ENCODE measurements at regions not wholly inside any gene's neighbourhood (a gene's known extent, or its start where the extent isn't known, plus 50 kb on each side); places are given as distances from the start of the nearest gene placed in this dataset.

DNA sequence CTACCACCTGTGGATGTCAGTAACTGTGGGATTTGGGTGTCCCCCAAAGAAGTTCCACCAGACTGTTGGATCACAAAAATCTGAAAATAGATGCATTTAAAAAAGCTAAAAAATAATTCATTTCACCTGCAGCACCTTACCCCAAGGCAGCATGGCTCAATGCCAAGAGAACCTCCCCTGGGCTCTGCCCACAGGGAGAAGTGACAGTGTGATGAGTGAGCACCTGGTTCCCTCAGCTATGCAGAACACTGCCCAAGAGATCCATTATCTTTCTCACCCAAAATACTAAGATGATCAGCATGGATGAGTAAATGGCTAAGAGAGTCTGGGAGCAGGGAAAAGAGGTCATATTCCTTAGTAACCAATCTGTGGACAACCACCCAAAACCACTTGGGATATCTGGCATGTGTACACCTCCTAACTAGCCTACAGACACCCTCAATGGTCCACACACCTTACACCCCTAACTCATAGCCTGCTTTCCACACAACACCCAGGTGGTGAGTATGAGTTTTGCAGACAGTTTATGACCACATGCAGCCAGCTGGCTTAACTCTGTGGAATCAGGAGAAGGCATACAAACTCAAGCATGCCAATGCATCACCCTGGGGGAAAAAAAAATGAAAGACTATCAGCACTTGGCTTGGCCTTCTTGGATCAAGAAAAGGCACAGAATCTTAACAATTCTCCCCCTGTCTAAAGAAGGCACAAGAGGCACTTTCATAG, 416.5 kb upstream of the SMIM31 start:
- Histone ChIP-seq H4K8ac (ENCODE audit: extremely low read depth, insufficient read depth, low read length) (no peak overlapping the region), H3K27me3 (replicated peaks in 1 of 4; ENCODE audit: control insufficient read depth in 3 of 4, extremely low read depth in 1 of 4, insufficient read depth in 3 of 4, low read length in 3 of 4) (no peaks in the 10 kb centered on the region), H3K9me3 (ENCODE audit: insufficient read depth in 2 of 2, low read depth in 1 of 2, low read length in 1 of 2) (peaks cover 0 to 3% of the 10 kb centered on the region in 2 experiments; a peak in 2 of 4 replicates), H3K56ac (replicated peaks; ENCODE audit: insufficient read length, low read depth, low read length) (no peak overlapping the region), H2BK5ac (ENCODE audit: low read depth, low read length) (no peak overlapping the region), H3K18ac (ENCODE audit: extremely low read depth, low read length) (no peak overlapping the region), H3K4me3 (ENCODE audit: extremely low read depth in 1 of 4, insufficient read depth in 2 of 4, low read depth in 3 of 4, low read length in 4 of 4) (no peak overlapping the region), H2AK5ac (ENCODE audit: low read depth, low read length) (no peak overlapping the region), H3K23me2 (ENCODE audit: low read depth, low read length) (no peaks in the 10 kb centered on the region), H3K4me1 (replicated peaks in 1 of 4; ENCODE audit: control insufficient read depth in 3 of 4, insufficient read depth in 4 of 4, low read length in 3 of 4) (no peaks in the 10 kb centered on the region), H2BK15ac (ENCODE audit: low read length) (no peak overlapping the region), H2BK20ac (ENCODE audit: low read length) (no peak overlapping the region), H3K36me3 (ENCODE audit: control insufficient read depth in 2 of 4, insufficient read depth in 4 of 4, low read length in 3 of 4) (no peaks in the 10 kb centered on the region; a peak in 2 of 8 replicates), H3K4ac (replicated peaks; ENCODE audit: insufficient read length, low read depth, low read length) (no peak overlapping the region), H3K4me2 (ENCODE audit: insufficient read depth in 1 of 2, low read depth in 2 of 2, low read length in 2 of 2) (no peak overlapping the region), H3K79me2 (ENCODE audit: control insufficient read depth in 1 of 2, insufficient read depth in 2 of 2, low read length in 2 of 2) (no peaks in the 10 kb centered on the region), H4K5ac (ENCODE audit: insufficient read length, low read depth, low read length) (no peak overlapping the region), H2BK120ac (replicated peaks; ENCODE audit: low read depth, low read length) (no peak overlapping the region), H3K23ac (ENCODE audit: insufficient read length) (no peak overlapping the region), H4K91ac (replicated peaks; ENCODE audit: insufficient read length, low read length) (no peak overlapping the region), H3K14ac (ENCODE audit: insufficient read length) (no peak overlapping the region), H3K27ac (ENCODE audit: low read depth, low read length) (no peak overlapping the region), H4K20me1 (replicated peaks in 1 of 2; ENCODE audit: control insufficient read depth in 1 of 2, insufficient read depth in 2 of 2, low read length in 2 of 2) (no peaks in the 10 kb centered on the region), H2AFZ (ENCODE audit: low read length) (no peak overlapping the region), H3K79me1 (ENCODE audit: low read depth, low read length) (no peaks in the 10 kb centered on the region), H2BK12ac (ENCODE audit: low read depth, low read length) (no peak overlapping the region; the same call in 1 of the 2 replicates), H3K9ac (replicated peaks in 1 of 4; ENCODE audit: extremely low read depth in 1 of 4, low read depth in 3 of 4, low read length in 3 of 4) (no peak overlapping the region)
- DNase-seq (ENCODE audit: low read depth in 1 of 2, low spot score in 2 of 2) (no peak), FAIRE-seq (no peak)
- CTCF ChIA-PET (ENCODE audit: partially characterized antibody), result interaction anchor here (0.6 to 1.4 kb wide), 3 partner anchors 31 to 628 kb away, joined by 3 read pairs; no protein-coding TSS in a partner anchor
- no peak for TF ChIP-seq CHD1 (IDR thresholded peaks at IDR 0.05; ENCODE audit: low read depth, low read length)
- no peak for TF ChIP-seq HDAC2 (IDR thresholded peaks at IDR 0.05; ENCODE audit: borderline replicate concordance in 1 of 2, low read depth in 2 of 2, low read length in 2 of 2)
- no peak for TF ChIP-seq TAF1 (IDR thresholded peaks at IDR 0.05; ENCODE audit: low read depth, low read length)
- TF ChIP-seq POLR2AphosphoS5 (IDR thresholded peaks at IDR 0.05; ENCODE audit: low read depth, low read length), result no peak
- TF ChIP-seq CREB1 (IDR thresholded peaks at IDR 0.05), result no peak
- no peak for TF ChIP-seq KDM4A (IDR thresholded peaks at IDR 0.05; ENCODE audit: low read depth, low read length, severe bottlenecking)
- no peak for TF ChIP-seq TBP (IDR thresholded peaks at IDR 0.05; ENCODE audit: low read depth, low read length)
- TF ChIP-seq EZH2 (IDR thresholded peaks at IDR 0.05; ENCODE audit: low read depth, low read length, severe bottlenecking), result no peak
- TF ChIP-seq RAD21 (IDR thresholded peaks at IDR 0.05 in 1 of 2, conservative IDR thresholded peaks at IDR 0.05 in 1 of 2; ENCODE audit: low read depth in 2 of 2, low read length in 2 of 2), result no peak
- TF ChIP-seq SP4 (IDR thresholded peaks at IDR 0.05; ENCODE audit: low read length), result no peak
- POLR2A ChIA-PET (ENCODE audit: partially characterized antibody), result no interaction called here

All from H1 (cell line).